ENCODE measurements at regions not wholly inside any gene's neighbourhood (a gene's known extent, or its start where the extent isn't known, plus 50 kb on each side); places are given as distances from the start of the nearest gene placed in this dataset.

DNA sequence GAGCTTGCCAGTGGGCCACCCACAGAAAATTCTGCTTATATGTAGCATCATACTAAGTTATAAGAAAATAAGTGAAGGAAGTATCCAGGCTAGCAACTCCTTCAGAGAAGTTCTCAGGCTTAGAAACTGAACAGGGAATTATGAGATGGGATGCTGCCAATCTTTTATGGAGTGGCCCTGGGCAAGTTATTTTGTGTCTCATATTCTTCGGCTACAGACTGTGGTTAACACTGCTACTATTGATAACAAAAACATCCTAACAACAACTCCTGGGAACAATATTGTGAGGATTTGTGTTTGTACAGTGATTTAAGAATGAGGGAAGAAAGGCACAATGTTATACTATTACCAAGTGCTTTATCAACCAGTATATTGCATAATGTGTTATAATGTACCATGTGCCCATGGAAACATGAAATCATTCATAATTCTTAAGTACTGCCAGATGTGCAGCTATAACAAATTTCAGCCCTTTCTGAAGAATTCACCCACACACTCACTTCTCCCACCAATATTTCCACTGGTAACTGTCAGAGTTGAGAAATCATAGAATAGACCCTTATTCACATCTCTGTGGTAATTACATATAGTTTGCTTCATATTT is 113.3 kb upstream of the SOX5 start:
- no peak overlapping the region for H3K4me2 ChIP-seq (ENCODE audit: insufficient read depth, low read length, poor library complexity, severe bottlenecking)
- no peaks in the 10 kb centered on the region for H3K4me1 ChIP-seq (ENCODE audit: control insufficient read depth in 2 of 2, insufficient read depth in 1 of 2, low read depth in 1 of 2, low read length in 2 of 2)
- H2BK12ac ChIP-seq (ENCODE audit: low read length), result no peak overlapping the region
- no peaks in the 10 kb centered on the region for H3K36me3 ChIP-seq (replicated peaks in 1 of 2; ENCODE audit: control insufficient read depth in 2 of 2, insufficient read depth in 2 of 2, low read length in 2 of 2)
- no peak overlapping the region for H2BK5ac ChIP-seq (ENCODE audit: low read length)
- no peak overlapping the region for H3K14ac ChIP-seq (ENCODE audit: low read length)
- no peaks in the 10 kb centered on the region for H3K79me1 ChIP-seq (ENCODE audit: low read depth, low read length)
- H3K9me3 ChIP-seq (replicated peaks in 1 of 2; ENCODE audit: control insufficient read depth in 2 of 2, insufficient read depth in 1 of 2, low read depth in 1 of 2, low read length in 2 of 2), result no peaks in the 10 kb centered on the region
- H3K23ac ChIP-seq (ENCODE audit: low read depth, low read length, poor library complexity), result no peak overlapping the region
- no peak overlapping the region for H3K27ac ChIP-seq (replicated peaks; ENCODE audit: low read length)
- H2BK120ac ChIP-seq (ENCODE audit: low read depth, low read length), result no peak overlapping the region
- no CpG with 5 or more reads among the region's 1 CpG for WGBS, 2 donors (ENCODE audit: extremely low coverage in 2 of 2, insufficient read length in 2 of 2, insufficient replicate concordance in 1 of 2)
- no peak overlapping the region for H2BK15ac ChIP-seq (ENCODE audit: low read length)
- no peak overlapping the region for H3K4me3 ChIP-seq (ENCODE audit: low read length in 2 of 2)
- no peak overlapping the region for H3K18ac ChIP-seq (ENCODE audit: low read length)
- no peak overlapping the region for H2AK5ac ChIP-seq (ENCODE audit: low read depth, low read length)
- DNase-seq (ENCODE audit: low spot score), result no peak
- no peak overlapping the region for H2AFZ ChIP-seq (ENCODE audit: low read length)
- no peak overlapping the region for H4K91ac ChIP-seq (ENCODE audit: low read depth, low read length, poor library complexity)
- H3K9ac ChIP-seq (ENCODE audit: low read depth, low read length, poor library complexity), result no peak overlapping the region
- no peak overlapping the region for H4K8ac ChIP-seq (ENCODE audit: low read depth, low read length)
- H3K27me3 ChIP-seq (ENCODE audit: control insufficient read depth in 3 of 3, insufficient read depth in 3 of 3, low read depth in 1 of 3, low read length in 3 of 3), result no peaks in the 10 kb centered on the region
- no peak overlapping the region for H3K4ac ChIP-seq (ENCODE audit: low read length)

GRCh38 chr12:24060089-24060488 is 110.6 kb upstream of the SOX5 start:
- Histone ChIP-seq H4K8ac (ENCODE audit: low read depth, low read length) (no peak overlapping the region), H3K14ac (ENCODE audit: low read length) (no peak overlapping the region), H3K27me3 (ENCODE audit: control insufficient read depth in 3 of 3, insufficient read depth in 3 of 3, low read depth in 1 of 3, low read length in 3 of 3) (no peaks in the 10 kb centered on the region), H2AFZ (ENCODE audit: low read length) (no peak overlapping the region), H2BK5ac (ENCODE audit: low read length) (no peak overlapping the region), H3K23ac (ENCODE audit: low read depth, low read length, poor library complexity) (no peak overlapping the region), H3K18ac (ENCODE audit: low read length) (no peak overlapping the region), H2BK120ac (ENCODE audit: low read depth, low read length) (no peak overlapping the region), H2BK15ac (ENCODE audit: low read length) (no peak overlapping the region), H3K27ac (replicated peaks; ENCODE audit: low read length) (no peak overlapping the region), H3K36me3 (replicated peaks in 1 of 2; ENCODE audit: control insufficient read depth in 2 of 2, insufficient read depth in 2 of 2, low read length in 2 of 2) (no peaks in the 10 kb centered on the region), H4K91ac (ENCODE audit: low read depth, low read length, poor library complexity) (no peak overlapping the region), H3K4me3 (ENCODE audit: low read length in 2 of 2) (no peak overlapping the region), H3K4me2 (ENCODE audit: insufficient read depth, low read length, poor library complexity, severe bottlenecking) (no peak overlapping the region), H3K9me3 (replicated peaks in 1 of 2; ENCODE audit: control insufficient read depth in 2 of 2, insufficient read depth in 1 of 2, low read depth in 1 of 2, low read length in 2 of 2) (no peaks in the 10 kb centered on the region), H2BK12ac (ENCODE audit: low read length) (no peak overlapping the region), H3K4me1 (ENCODE audit: control insufficient read depth in 2 of 2, insufficient read depth in 1 of 2, low read depth in 1 of 2, low read length in 2 of 2) (no peaks in the 10 kb centered on the region), H3K4ac (ENCODE audit: low read length) (no peak overlapping the region), H2AK5ac (ENCODE audit: low read depth, low read length) (no peak overlapping the region), H3K9ac (ENCODE audit: low read depth, low read length, poor library complexity) (no peak overlapping the region), H3K79me1 (ENCODE audit: low read depth, low read length) (no peaks in the 10 kb centered on the region)
- WGBS, 2 donors (ENCODE audit: extremely low coverage in 2 of 2, insufficient read length in 2 of 2, insufficient replicate concordance in 1 of 2), result no CpG with 5 or more reads among the region's 1 CpG
- DNase-seq (ENCODE audit: low spot score), result no peak

GRCh38 chr12:24057920-24058476 is 108.5 kb upstream of the SOX5 start:
- no CpG with 5 or more reads among the region's 4 CpGs for WGBS, 2 donors (ENCODE audit: extremely low coverage in 2 of 2, insufficient read length in 2 of 2, insufficient replicate concordance in 1 of 2)
- no peaks in the 10 kb centered on the region for H3K36me3 ChIP-seq (replicated peaks in 1 of 2; ENCODE audit: control insufficient read depth in 2 of 2, insufficient read depth in 2 of 2, low read length in 2 of 2)
- no peaks in the 10 kb centered on the region for H3K4me1 ChIP-seq (ENCODE audit: control insufficient read depth in 2 of 2, insufficient read depth in 1 of 2, low read depth in 1 of 2, low read length in 2 of 2)
- H3K23ac ChIP-seq (ENCODE audit: low read depth, low read length, poor library complexity), result no peak overlapping the region
- no peak overlapping the region for H3K4ac ChIP-seq (ENCODE audit: low read length)
- no peak overlapping the region for H2BK15ac ChIP-seq (ENCODE audit: low read length)
- no peak overlapping the region for H2BK12ac ChIP-seq (ENCODE audit: low read length)
- no peak overlapping the region for H4K8ac ChIP-seq (ENCODE audit: low read depth, low read length)
- H3K27ac ChIP-seq (replicated peaks; ENCODE audit: low read length), result no peak overlapping the region
- no peak for DNase-seq (ENCODE audit: low spot score)
- H3K79me1 ChIP-seq (ENCODE audit: low read depth, low read length), result no peaks in the 10 kb centered on the region
- H2BK5ac ChIP-seq (ENCODE audit: low read length), result no peak overlapping the region
- H3K9ac ChIP-seq (ENCODE audit: low read depth, low read length, poor library complexity), result no peak overlapping the region
- H3K18ac ChIP-seq (ENCODE audit: low read length), result no peak overlapping the region
- H3K27me3 ChIP-seq (ENCODE audit: control insufficient read depth in 3 of 3, insufficient read depth in 3 of 3, low read depth in 1 of 3, low read length in 3 of 3), result no peaks in the 10 kb centered on the region
- H3K14ac ChIP-seq (ENCODE audit: low read length), result no peak overlapping the region
- H2AFZ ChIP-seq (ENCODE audit: low read length), result no peak overlapping the region
- H3K9me3 ChIP-seq (replicated peaks in 1 of 2; ENCODE audit: control insufficient read depth in 2 of 2, insufficient read depth in 1 of 2, low read depth in 1 of 2, low read length in 2 of 2), result no peaks in the 10 kb centered on the region
- no peak overlapping the region for H2AK5ac ChIP-seq (ENCODE audit: low read depth, low read length)
- H2BK120ac ChIP-seq (ENCODE audit: low read depth, low read length), result no peak overlapping the region
- no peak overlapping the region for H3K4me2 ChIP-seq (ENCODE audit: insufficient read depth, low read length, poor library complexity, severe bottlenecking)
- no peak overlapping the region for H4K91ac ChIP-seq (ENCODE audit: low read depth, low read length, poor library complexity)
- H3K4me3 ChIP-seq (ENCODE audit: low read length in 2 of 2), result no peak overlapping the region

- Histone ChIP-seq H3K9me3 (replicated peaks in 1 of 2; ENCODE audit: control insufficient read depth in 2 of 2, insufficient read depth in 1 of 2, low read depth in 1 of 2, low read length in 2 of 2) (no peaks in the 10 kb centered on the region), H3K9ac (ENCODE audit: low read depth, low read length, poor library complexity) (no peak overlapping the region), H3K4me1 (ENCODE audit: control insufficient read depth in 2 of 2, insufficient read depth in 1 of 2, low read depth in 1 of 2, low read length in 2 of 2) (no peaks in the 10 kb centered on the region), H3K27ac (replicated peaks; ENCODE audit: low read length) (no peak overlapping the region), H3K4me2 (ENCODE audit: insufficient read depth, low read length, poor library complexity, severe bottlenecking) (no peak overlapping the region), H2BK12ac (ENCODE audit: low read length) (no peak overlapping the region), H2BK15ac (ENCODE audit: low read length) (no peak overlapping the region), H3K18ac (ENCODE audit: low read length) (no peak overlapping the region), H3K36me3 (replicated peaks in 1 of 2; ENCODE audit: control insufficient read depth in 2 of 2, insufficient read depth in 2 of 2, low read length in 2 of 2) (no peaks in the 10 kb centered on the region), H2BK120ac (ENCODE audit: low read depth, low read length) (no peak overlapping the region), H2BK5ac (ENCODE audit: low read length) (no peak overlapping the region), H3K27me3 (ENCODE audit: control insufficient read depth in 3 of 3, insufficient read depth in 3 of 3, low read depth in 1 of 3, low read length in 3 of 3) (no peaks in the 10 kb centered on the region), H2AFZ (ENCODE audit: low read length) (no peak overlapping the region), H3K14ac (ENCODE audit: low read length) (no peak overlapping the region), H4K8ac (ENCODE audit: low read depth, low read length) (no peak overlapping the region), H4K91ac (ENCODE audit: low read depth, low read length, poor library complexity) (no peak overlapping the region), H2AK5ac (ENCODE audit: low read depth, low read length) (no peak overlapping the region), H3K4me3 (ENCODE audit: low read length in 2 of 2) (no peak overlapping the region), H3K79me1 (ENCODE audit: low read depth, low read length) (no peaks in the 10 kb centered on the region), H3K4ac (ENCODE audit: low read length) (no peak overlapping the region), H3K23ac (ENCODE audit: low read depth, low read length, poor library complexity) (no peak overlapping the region)
- no CpG with 5 or more reads among the region's 1 CpG for WGBS, 2 donors (ENCODE audit: extremely low coverage in 2 of 2, insufficient read length in 2 of 2, insufficient replicate concordance in 1 of 2)
- DNase-seq (ENCODE audit: low spot score), result no peak
Measured at GRCh38 chr12:24055747-24056146, 106.3 kb upstream of the SOX5 start.
